ENCODE measurements at regions not wholly inside any gene's neighbourhood (a gene's known extent, or its start where the extent isn't known, plus 50 kb on each side); places are given as distances from the start of the nearest gene placed in this dataset.

- in situ Hi-C loops (cut with HindIII; ENCODE audit: low pct_unique_long_range_greater_than_20kb, low sequenced_read_pairs) (no loop called here), intact Hi-C loops (cut with micrococcal nuclease; ENCODE audit: unreplicated experiment) (no loop called here)
- TF ChIP-seq POLR2AphosphoS5 (IDR thresholded peaks at IDR 0.05; ENCODE audit: low read depth, low read length) (no peak), SIN3A (IDR thresholded peaks at IDR 0.05; ENCODE audit: borderline replicate concordance, insufficient read depth, low read depth, low read length) (no peak), TCF7L2 (IDR thresholded peaks at IDR 0.05; ENCODE audit: low read depth, low read length) (no peak), CTCF (IDR thresholded peaks at IDR 0.05) (no peak)
- TF ChIP-seq, protein P1, sequence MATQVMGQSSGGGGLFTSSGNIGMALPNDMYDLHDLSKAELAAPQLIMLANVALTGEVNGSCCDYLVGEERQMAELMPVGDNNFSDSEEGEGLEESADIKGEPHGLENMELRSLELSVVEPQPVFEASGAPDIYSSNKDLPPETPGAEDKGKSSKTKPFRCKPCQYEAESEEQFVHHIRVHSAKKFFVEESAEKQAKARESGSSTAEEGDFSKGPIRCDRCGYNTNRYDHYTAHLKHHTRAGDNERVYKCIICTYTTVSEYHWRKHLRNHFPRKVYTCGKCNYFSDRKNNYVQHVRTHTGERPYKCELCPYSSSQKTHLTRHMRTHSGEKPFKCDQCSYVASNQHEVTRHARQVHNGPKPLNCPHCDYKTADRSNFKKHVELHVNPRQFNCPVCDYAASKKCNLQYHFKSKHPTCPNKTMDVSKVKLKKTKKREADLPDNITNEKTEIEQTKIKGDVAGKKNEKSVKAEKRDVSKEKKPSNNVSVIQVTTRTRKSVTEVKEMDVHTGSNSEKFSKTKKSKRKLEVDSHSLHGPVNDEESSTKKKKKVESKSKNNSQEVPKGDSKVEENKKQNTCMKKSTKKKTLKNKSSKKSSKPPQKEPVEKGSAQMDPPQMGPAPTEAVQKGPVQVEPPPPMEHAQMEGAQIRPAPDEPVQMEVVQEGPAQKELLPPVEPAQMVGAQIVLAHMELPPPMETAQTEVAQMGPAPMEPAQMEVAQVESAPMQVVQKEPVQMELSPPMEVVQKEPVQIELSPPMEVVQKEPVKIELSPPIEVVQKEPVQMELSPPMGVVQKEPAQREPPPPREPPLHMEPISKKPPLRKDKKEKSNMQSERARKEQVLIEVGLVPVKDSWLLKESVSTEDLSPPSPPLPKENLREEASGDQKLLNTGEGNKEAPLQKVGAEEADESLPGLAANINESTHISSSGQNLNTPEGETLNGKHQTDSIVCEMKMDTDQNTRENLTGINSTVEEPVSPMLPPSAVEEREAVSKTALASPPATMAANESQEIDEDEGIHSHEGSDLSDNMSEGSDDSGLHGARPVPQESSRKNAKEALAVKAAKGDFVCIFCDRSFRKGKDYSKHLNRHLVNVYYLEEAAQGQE (IDR thresholded peaks at IDR 0.05; ENCODE audit: insufficient read depth in 1 of 2, low read depth in 2 of 2, low read length in 1 of 2) = no peak
- Histone ChIP-seq H3K27me3 (ENCODE audit: control insufficient read depth, insufficient read depth, low read length) (no peaks in the 10 kb centered on the region), H3K4me3 (ENCODE audit: low read depth in 2 of 2, low read length in 2 of 2) (no peak overlapping the region), H3K4me1 (ENCODE audit: control insufficient read depth, insufficient read depth, low read length) (no peaks in the 10 kb centered on the region), H3K9me3 (ENCODE audit: control insufficient read depth, insufficient read depth, low read depth, low read length) (no peaks in the 10 kb centered on the region), H3K27ac (ENCODE audit: low read length) (no peak overlapping the region), H3K36me3 (ENCODE audit: control insufficient read depth, insufficient read depth, low read length) (no peaks in the 10 kb centered on the region)
- no TSS peak for BruUV-seq (replicated peaks)
- DNase-seq (ENCODE audit: low read depth, low spot score) (no peak), ATAC-seq (no peak)
- ChIA-PET CTCF (no interaction called here), POLR2A (no interaction called here)
Observed at GRCh38 chr7:54342458-54342857, 199.7 kb upstream of the VSTM2A start.

DNA sequence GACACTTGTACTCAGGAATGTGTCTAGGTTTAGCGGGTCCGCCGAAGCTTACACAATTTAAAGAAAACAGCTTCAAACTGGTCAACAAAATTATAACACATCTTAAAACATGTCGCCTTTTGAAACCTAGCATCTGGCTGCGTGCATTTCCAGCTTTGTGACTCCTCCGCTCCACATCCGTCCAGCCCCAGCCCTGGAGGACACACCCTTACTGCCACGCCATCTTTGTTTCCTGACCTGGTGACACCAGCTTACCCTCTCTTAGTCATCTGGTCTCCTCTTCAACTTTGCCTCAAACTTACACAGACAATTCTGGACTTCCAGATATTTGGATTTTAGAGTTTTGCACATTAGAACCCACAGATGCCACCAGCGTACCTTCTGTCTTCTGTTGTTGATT lies 198.7 kb upstream of the VSTM2A start:
- ChIA-PET CTCF (no interaction called here), POLR2A (no interaction called here)
- no TSS peak for BruUV-seq (replicated peaks)
- H3K4me3 ChIP-seq (ENCODE audit: low read depth in 2 of 2, low read length in 2 of 2) = no peak overlapping the region
- H3K4me1 ChIP-seq (ENCODE audit: control insufficient read depth, insufficient read depth, low read length) = no peaks in the 10 kb centered on the region
- no peaks in the 10 kb centered on the region for H3K9me3 ChIP-seq (ENCODE audit: control insufficient read depth, insufficient read depth, low read depth, low read length)
- no peaks in the 10 kb centered on the region for H3K27me3 ChIP-seq (ENCODE audit: control insufficient read depth, insufficient read depth, low read length)
- H3K27ac ChIP-seq (ENCODE audit: low read length) = no peak overlapping the region
- DNase-seq (ENCODE audit: low read depth, low spot score) (no peak), ATAC-seq (no peak)
- TF ChIP-seq, protein P1 (IDR thresholded peaks at IDR 0.05; ENCODE audit: insufficient read depth in 1 of 2, low read depth in 2 of 2, low read length in 1 of 2) = no peak
- no peak for TF ChIP-seq SIN3A (IDR thresholded peaks at IDR 0.05; ENCODE audit: borderline replicate concordance, insufficient read depth, low read depth, low read length)
- in situ Hi-C loops (cut with HindIII; ENCODE audit: low pct_unique_long_range_greater_than_20kb, low sequenced_read_pairs) (no loop called here), intact Hi-C loops (cut with micrococcal nuclease; ENCODE audit: unreplicated experiment) (no loop called here)
- H3K36me3 ChIP-seq (ENCODE audit: control insufficient read depth, insufficient read depth, low read length) = no peaks in the 10 kb centered on the region
